ENCODE measurements at regions not wholly inside any gene's neighbourhood (a gene's known extent, or its start where the extent isn't known, plus 50 kb on each side); places are given as distances from the start of the nearest gene placed in this dataset.

- no peak for DNase-seq (ENCODE audit: extremely low spot score)
- ChIA-PET CTCF (no interaction called here), POLR2A (no interaction called here)
- TF ChIP-seq TARDBP (IDR thresholded peaks at IDR 0.05) (no peak), ZNF384 (IDR thresholded peaks at IDR 0.05) (no peak), CTBP1 (IDR thresholded peaks at IDR 0.05; ENCODE audit: borderline replicate concordance) (no peak), L3MBTL2 (conservative IDR thresholded peaks at IDR 0.05) (no peak), LEF1 (IDR thresholded peaks at IDR 0.05; ENCODE audit: borderline replicate concordance) (no peak), HDGF (IDR thresholded peaks at IDR 0.05; ENCODE audit: borderline replicate concordance) (no peak), SP1 (IDR thresholded peaks at IDR 0.05) (no peak), PKNOX1 (IDR thresholded peaks at IDR 0.05) (no peak), ELF4 (IDR thresholded peaks at IDR 0.05) (no peak), NFRKB (IDR thresholded peaks at IDR 0.05) (no peak), BHLHE40 (IDR thresholded peaks at IDR 0.05; ENCODE audit: borderline replicate concordance) (no peak), FOXK2 (IDR thresholded peaks at IDR 0.05) (no peak), ARNT (IDR thresholded peaks at IDR 0.05) (no peak), FOXM1 (IDR thresholded peaks at IDR 0.05; ENCODE audit: borderline replicate concordance) (no peak), FOXA1 (IDR thresholded peaks at IDR 0.05) (no peak), SUZ12 (IDR thresholded peaks at IDR 0.05) (no peak)
Measured at GRCh38 chr3:20540066-20540465, 354.1 kb upstream of the SGO1 start.

- ChIA-PET POLR2A (no interaction called here), CTCF (no interaction called here)
Measured at GRCh38 chr3:20539666-20540065, 353.7 kb upstream of the SGO1 start.

GRCh38 chr3:20537234-20537633, 351.2 kb upstream of the SGO1 start:
- POLR2A ChIA-PET = no interaction called here
- CTCF ChIA-PET = no interaction called here
- no peak for DNase-seq (ENCODE audit: extremely low spot score)
- TF ChIP-seq ELF4 (IDR thresholded peaks at IDR 0.05) = no peak
- TF ChIP-seq TARDBP (IDR thresholded peaks at IDR 0.05) = no peak

More at GRCh38 chr3:20539666-20540065, 353.7 kb upstream of the SGO1 start:
- no peak for DNase-seq (ENCODE audit: extremely low spot score)
- TF ChIP-seq ARNT (IDR thresholded peaks at IDR 0.05) (no peak), ELF4 (IDR thresholded peaks at IDR 0.05) (no peak), SP1 (IDR thresholded peaks at IDR 0.05) (no peak), BHLHE40 (IDR thresholded peaks at IDR 0.05; ENCODE audit: borderline replicate concordance) (no peak), FOXA1 (IDR thresholded peaks at IDR 0.05) (no peak), FOXK2 (IDR thresholded peaks at IDR 0.05) (no peak), LEF1 (IDR thresholded peaks at IDR 0.05; ENCODE audit: borderline replicate concordance) (no peak), PKNOX1 (IDR thresholded peaks at IDR 0.05) (no peak), HDGF (IDR thresholded peaks at IDR 0.05; ENCODE audit: borderline replicate concordance) (no peak), NFRKB (IDR thresholded peaks at IDR 0.05) (no peak), TARDBP (IDR thresholded peaks at IDR 0.05) (no peak)

- POLR2A ChIA-PET = no interaction called here
- CTCF ChIA-PET = no interaction called here
- TF ChIP-seq PKNOX1 (IDR thresholded peaks at IDR 0.05) (no peak), BHLHE40 (IDR thresholded peaks at IDR 0.05; ENCODE audit: borderline replicate concordance) (no peak), FOXK2 (IDR thresholded peaks at IDR 0.05) (no peak), ARNT (IDR thresholded peaks at IDR 0.05) (no peak), NFRKB (IDR thresholded peaks at IDR 0.05) (no peak), SUZ12 (IDR thresholded peaks at IDR 0.05) (no peak), L3MBTL2 (conservative IDR thresholded peaks at IDR 0.05) (no peak), ELF4 (IDR thresholded peaks at IDR 0.05) (no peak), FOXA1 (IDR thresholded peaks at IDR 0.05) (no peak)
- no peak for DNase-seq (ENCODE audit: extremely low spot score)
Measured at GRCh38 chr3:20529911-20530310, 343.9 kb upstream of the SGO1 start.

- ChIA-PET POLR2A (no interaction called here), CTCF (no interaction called here)
- TF ChIP-seq TARDBP (IDR thresholded peaks at IDR 0.05) (no peak), NFRKB (IDR thresholded peaks at IDR 0.05) (no peak), FOXA1 (IDR thresholded peaks at IDR 0.05) (no peak), ELF4 (IDR thresholded peaks at IDR 0.05) (no peak), PKNOX1 (IDR thresholded peaks at IDR 0.05) (no peak), SP1 (IDR thresholded peaks at IDR 0.05) (no peak), L3MBTL2 (conservative IDR thresholded peaks at IDR 0.05) (no peak), ARNT (IDR thresholded peaks at IDR 0.05) (no peak), LEF1 (IDR thresholded peaks at IDR 0.05; ENCODE audit: borderline replicate concordance) (no peak), SUZ12 (IDR thresholded peaks at IDR 0.05) (no peak), CTBP1 (IDR thresholded peaks at IDR 0.05; ENCODE audit: borderline replicate concordance) (no peak), HDGF (IDR thresholded peaks at IDR 0.05; ENCODE audit: borderline replicate concordance) (no peak), FOXK2 (IDR thresholded peaks at IDR 0.05) (no peak), ZNF384 (IDR thresholded peaks at IDR 0.05) (no peak), FOXM1 (IDR thresholded peaks at IDR 0.05; ENCODE audit: borderline replicate concordance) (no peak), BHLHE40 (IDR thresholded peaks at IDR 0.05; ENCODE audit: borderline replicate concordance) (no peak)
- no peak for DNase-seq (ENCODE audit: extremely low spot score)
Measured at GRCh38 chr3:20528180-20528770, 342.3 kb upstream of the SGO1 start.

GRCh38 chr3:20527368-20527767, 341.4 kb upstream of the SGO1 start:
- TF ChIP-seq SP1 (IDR thresholded peaks at IDR 0.05) (no peak), TARDBP (IDR thresholded peaks at IDR 0.05) (no peak), SUZ12 (IDR thresholded peaks at IDR 0.05) (no peak), BHLHE40 (IDR thresholded peaks at IDR 0.05; ENCODE audit: borderline replicate concordance) (no peak), PKNOX1 (IDR thresholded peaks at IDR 0.05) (no peak), CTBP1 (IDR thresholded peaks at IDR 0.05; ENCODE audit: borderline replicate concordance) (no peak), HDGF (IDR thresholded peaks at IDR 0.05; ENCODE audit: borderline replicate concordance) (no peak), NFRKB (IDR thresholded peaks at IDR 0.05) (no peak), FOXA1 (IDR thresholded peaks at IDR 0.05) (no peak), ARNT (IDR thresholded peaks at IDR 0.05) (no peak), L3MBTL2 (conservative IDR thresholded peaks at IDR 0.05) (no peak), ELF4 (IDR thresholded peaks at IDR 0.05) (no peak), ZNF384 (IDR thresholded peaks at IDR 0.05) (no peak), LEF1 (IDR thresholded peaks at IDR 0.05; ENCODE audit: borderline replicate concordance) (no peak), FOXK2 (IDR thresholded peaks at IDR 0.05) (no peak), FOXM1 (IDR thresholded peaks at IDR 0.05; ENCODE audit: borderline replicate concordance) (no peak)
- POLR2A ChIA-PET = no interaction called here
- CTCF ChIA-PET = no interaction called here
- DNase-seq (ENCODE audit: extremely low spot score) = no peak

Measured in HEK293T (cell line).